T-helper 9 cell (primary cell): ENCODE measurements at regions not wholly inside any gene's neighbourhood (a gene's known extent, or its start where the extent isn't known, plus 50 kb on each side); places are given as distances from the start of the nearest gene placed in this dataset.
"Not testable (repeated sequence)": the region's sequence is repeated elsewhere in the genome, so short reads cannot be mapped to it uniquely, and the experiment has no call there.

Source experiments
- DNase-seq: peaks from one replicate; pipeline ENCODE4 v3.0.0-alpha.2; 2020

- DNase-seq = no peak
Measured at GRCh38 chr16:80250381-80250780, 290.4 kb upstream of the DYNLRB2 start.

GRCh38 chr16:80243303-80243702, 297.5 kb upstream of the DYNLRB2 start:
- not testable (repeated sequence) for DNase-seq

GRCh38 chr16:80242279-80242678, 298.5 kb upstream of the DYNLRB2 start:
- DNase-seq = not testable (repeated sequence)

GRCh38 chr16:80233097-80233835, 307.5 kb upstream of the DYNLRB2 start:
- DNase-seq = no peak

GRCh38 chr16:80231888-80232287, 308.9 kb upstream of the DYNLRB2 start:
- no peak for DNase-seq

GRCh38 chr16:80231121-80231520, 309.7 kb upstream of the DYNLRB2 start:
- no peak for DNase-seq

- DNase-seq = no peak
Measured at GRCh38 chr16:80230328-80231120, 310.3 kb upstream of the DYNLRB2 start.

- DNase-seq = no peak
Measured at GRCh38 chr16:80226499-80226898, 314.3 kb upstream of the DYNLRB2 start.

- DNase-seq = no peak
Measured at GRCh38 chr16:80210787-80211186, 330.0 kb upstream of the DYNLRB2 start.

- DNase-seq = no peak
Measured at GRCh38 chr16:80208743-80209142, 332.1 kb upstream of the DYNLRB2 start.

- no peak for DNase-seq
Measured at GRCh38 chr16:80208015-80208414, 332.8 kb upstream of the DYNLRB2 start.

GRCh38 chr16:80203821-80204220, 337.0 kb upstream of the DYNLRB2 start:
- DNase-seq = no peak

GRCh38 chr16:80202831-80203413, 337.9 kb upstream of the DYNLRB2 start:
- DNase-seq = no peak

- no peak for DNase-seq
Measured at GRCh38 chr16:80200079-80200478, 340.7 kb upstream of the DYNLRB2 start.

- DNase-seq = no peak
Measured at GRCh38 chr16:80199614-80200013, 341.2 kb upstream of the DYNLRB2 start.

- DNase-seq = no peak
Measured at GRCh38 chr16:80198311-80199299, 342.2 kb upstream of the DYNLRB2 start.

GRCh38 chr16:80197741-80198201, 343.0 kb upstream of the DYNLRB2 start:
- DNase-seq = no peak

- DNase-seq = no peak
Measured at GRCh38 chr16:80191928-80192327, 348.9 kb upstream of the DYNLRB2 start.

- no peak for DNase-seq
Measured at GRCh38 chr16:80189476-80190175, 351.2 kb upstream of the DYNLRB2 start.

- no peak for DNase-seq
Measured at GRCh38 chr16:80176114-80176513, 364.7 kb upstream of the DYNLRB2 start.

GRCh38 chr16:80175011-80175410, 365.8 kb upstream of the DYNLRB2 start:
- no peak for DNase-seq

GRCh38 chr16:80174416-80174815, 366.4 kb upstream of the DYNLRB2 start:
- no peak for DNase-seq
